ENCODE measurements at regions not wholly inside any gene's neighbourhood (a gene's known extent, or its start where the extent isn't known, plus 50 kb on each side); places are given as distances from the start of the nearest gene placed in this dataset.

GRCh38 chr21:28832715-28833061 lies 160.0 kb downstream of the LTN1 start:
- H3K36me3 ChIP-seq (ENCODE audit: control insufficient read depth, low read length) = no peaks in the 10 kb centered on the region
- H3F3A ChIP-seq (ENCODE audit: control insufficient read depth, insufficient read depth) = no peaks in the 10 kb centered on the region
- H3K27ac ChIP-seq (ENCODE audit: low read depth, low read length) = no peak overlapping the region
- TF ChIP-seq EZH2phosphoT487 (IDR thresholded peaks at IDR 0.05; ENCODE audit: borderline replicate concordance, low read length) (no peak), CTCF (IDR thresholded peaks at IDR 0.05; ENCODE audit: low read depth, low read length, poor library complexity, severe bottlenecking) (no peak)
- H3K79me2 ChIP-seq (ENCODE audit: control insufficient read depth, low read length) = no peaks in the 10 kb centered on the region
- no peak overlapping the region for H3K4me3 ChIP-seq (ENCODE audit: low read length)
- H3K9me2 ChIP-seq (replicated peaks; ENCODE audit: control insufficient read depth, low read length) = no peaks in the 10 kb centered on the region
- no peak overlapping the region for H3K4me2 ChIP-seq (ENCODE audit: low read length)
- H4K20me1 ChIP-seq (ENCODE audit: control insufficient read depth, insufficient read depth, low read depth, low read length) = no peaks in the 10 kb centered on the region
- no peaks in the 10 kb centered on the region for H3K4me1 ChIP-seq (ENCODE audit: control insufficient read depth, low read length)
- no peaks in the 10 kb centered on the region for H3K27me3 ChIP-seq (ENCODE audit: control insufficient read depth, low read length)
- H3K9me3 ChIP-seq (ENCODE audit: control insufficient read depth, insufficient read depth, low read length) = no peaks in the 10 kb centered on the region

GRCh38 chr21:28832013-28832714 lies 160.5 kb downstream of the LTN1 start:
- Histone ChIP-seq H3K4me1 (ENCODE audit: control insufficient read depth, low read length) (no peaks in the 10 kb centered on the region), H3K79me2 (ENCODE audit: control insufficient read depth, low read length) (no peaks in the 10 kb centered on the region), H3K9me3 (ENCODE audit: control insufficient read depth, insufficient read depth, low read length) (no peaks in the 10 kb centered on the region), H3K36me3 (ENCODE audit: control insufficient read depth, low read length) (no peaks in the 10 kb centered on the region), H4K20me1 (ENCODE audit: control insufficient read depth, insufficient read depth, low read depth, low read length) (no peaks in the 10 kb centered on the region), H3K27ac (ENCODE audit: low read depth, low read length) (no peak overlapping the region), H3K9me2 (replicated peaks; ENCODE audit: control insufficient read depth, low read length) (no peaks in the 10 kb centered on the region), H3K4me2 (ENCODE audit: low read length) (no peak overlapping the region), H3K4me3 (ENCODE audit: low read length) (no peak overlapping the region), H3F3A (ENCODE audit: control insufficient read depth, insufficient read depth) (no peaks in the 10 kb centered on the region), H3K27me3 (ENCODE audit: control insufficient read depth, low read length) (no peaks in the 10 kb centered on the region)
- TF ChIP-seq CTCF (IDR thresholded peaks at IDR 0.05; ENCODE audit: low read depth, low read length, poor library complexity, severe bottlenecking) = no peak
- no peak for TF ChIP-seq EZH2phosphoT487 (IDR thresholded peaks at IDR 0.05; ENCODE audit: borderline replicate concordance, low read length)

GRCh38 chr21:28828981-28829380 lies 163.7 kb downstream of the LTN1 start:
- H3K36me3 ChIP-seq (ENCODE audit: control insufficient read depth, low read length) = no peaks in the 10 kb centered on the region
- no peaks in the 10 kb centered on the region for H3F3A ChIP-seq (ENCODE audit: control insufficient read depth, insufficient read depth)
- no peak overlapping the region for H3K4me2 ChIP-seq (ENCODE audit: low read length)
- no peaks in the 10 kb centered on the region for H3K4me1 ChIP-seq (ENCODE audit: control insufficient read depth, low read length)
- no peaks in the 10 kb centered on the region for H3K9me3 ChIP-seq (ENCODE audit: control insufficient read depth, insufficient read depth, low read length)
- no peak overlapping the region for H3K4me3 ChIP-seq (ENCODE audit: low read length)
- H3K79me2 ChIP-seq (ENCODE audit: control insufficient read depth, low read length) = no peaks in the 10 kb centered on the region
- H3K9me2 ChIP-seq (replicated peaks; ENCODE audit: control insufficient read depth, low read length) = no peaks in the 10 kb centered on the region
- H4K20me1 ChIP-seq (ENCODE audit: control insufficient read depth, insufficient read depth, low read depth, low read length) = no peaks in the 10 kb centered on the region
- no peak overlapping the region for H3K27ac ChIP-seq (ENCODE audit: low read depth, low read length)
- 0 out of 2 replicates have a peak, but pooled peaks cover 2% of the 10 kb centered on the region for H3K27me3 ChIP-seq (ENCODE audit: control insufficient read depth, low read length)
- no peak for TF ChIP-seq CTCF (IDR thresholded peaks at IDR 0.05; ENCODE audit: low read depth, low read length, poor library complexity, severe bottlenecking)
- no peak for TF ChIP-seq EZH2phosphoT487 (IDR thresholded peaks at IDR 0.05; ENCODE audit: borderline replicate concordance, low read length)
